Endothelial cell of hepatic sinusoid (primary cell): ENCODE measurements at regions not wholly inside any gene's neighbourhood (a gene's known extent, or its start where the extent isn't known, plus 50 kb on each side); places are given as distances from the start of the nearest gene placed in this dataset.

ENCODE experiments used
- in situ Hi-C: cut with HindIII; loops from 2 replicates; pipeline ENCODE4 v1.10.0; 2017; ENCODE audit warnings: low sequenced_read_pairs

DNA sequence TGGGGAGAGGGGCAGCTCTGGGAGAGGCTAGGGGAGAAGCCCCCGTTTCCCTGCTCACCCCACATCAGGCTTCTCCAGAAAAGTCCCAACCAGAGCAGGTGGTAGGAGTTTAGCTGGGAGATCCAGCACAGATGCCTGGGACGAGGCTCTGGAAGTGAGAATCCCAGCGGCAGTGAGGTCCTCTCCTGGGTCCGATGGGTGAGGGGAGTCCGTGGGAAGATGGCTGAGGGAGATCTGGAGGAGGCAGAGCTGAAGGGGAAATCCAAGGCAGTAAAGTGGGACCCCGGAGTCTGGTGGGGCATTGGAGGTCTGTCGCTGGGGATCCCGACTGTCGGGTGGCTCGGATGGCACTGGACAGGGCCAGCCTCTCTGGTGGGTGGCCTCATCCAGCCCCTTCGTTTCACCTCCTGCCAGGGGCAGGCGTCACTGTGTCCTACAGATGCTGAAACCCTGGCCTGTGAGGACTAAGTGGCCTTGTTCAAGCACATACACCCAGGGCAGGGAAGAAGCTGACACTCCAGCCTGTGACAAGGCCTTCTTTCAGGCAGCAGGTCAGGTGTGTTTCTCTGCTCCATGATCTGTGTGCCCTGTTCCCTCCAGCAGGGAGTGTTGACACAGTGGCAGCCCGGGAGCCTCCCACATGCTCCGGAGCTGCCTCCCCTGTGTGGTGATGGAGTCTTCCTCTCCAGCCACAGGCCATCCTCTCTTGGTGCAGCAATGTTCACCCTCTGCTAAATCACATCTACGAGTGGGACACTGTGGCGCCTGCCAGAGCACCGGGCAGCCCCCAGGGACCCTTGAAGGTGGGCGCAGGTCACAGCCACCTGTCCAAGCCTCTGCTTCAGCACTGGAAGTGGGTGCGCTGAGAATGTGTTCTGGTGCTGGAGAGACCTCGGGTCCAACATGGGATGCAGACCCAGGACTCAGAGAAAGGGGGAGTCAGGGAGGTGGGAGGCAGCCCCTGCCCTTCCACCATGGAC lies 850.8 kb downstream of the BRD1 start:
- in situ Hi-C loops, result no loop called here

DNA sequence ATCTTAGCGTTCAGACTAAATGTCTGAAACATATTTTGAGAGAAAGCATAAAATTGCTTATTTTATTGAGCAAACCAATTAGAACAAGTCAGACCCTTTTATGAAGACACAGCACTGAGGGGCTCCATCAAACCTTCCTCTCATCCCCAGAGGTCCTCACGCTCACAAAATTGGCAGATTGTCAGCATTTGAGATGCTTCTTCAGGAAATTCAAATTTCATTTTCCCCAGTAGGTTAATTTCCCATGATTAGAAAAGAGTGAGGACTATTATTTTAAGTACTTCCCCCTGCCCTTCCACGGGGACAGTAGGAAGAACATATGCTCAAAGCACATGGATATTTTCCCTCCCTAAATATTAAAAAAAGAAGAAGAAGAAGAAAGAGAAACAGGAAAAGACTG lies 851.8 kb downstream of the BRD1 start:
- in situ Hi-C loops, result no loop called here

DNA sequence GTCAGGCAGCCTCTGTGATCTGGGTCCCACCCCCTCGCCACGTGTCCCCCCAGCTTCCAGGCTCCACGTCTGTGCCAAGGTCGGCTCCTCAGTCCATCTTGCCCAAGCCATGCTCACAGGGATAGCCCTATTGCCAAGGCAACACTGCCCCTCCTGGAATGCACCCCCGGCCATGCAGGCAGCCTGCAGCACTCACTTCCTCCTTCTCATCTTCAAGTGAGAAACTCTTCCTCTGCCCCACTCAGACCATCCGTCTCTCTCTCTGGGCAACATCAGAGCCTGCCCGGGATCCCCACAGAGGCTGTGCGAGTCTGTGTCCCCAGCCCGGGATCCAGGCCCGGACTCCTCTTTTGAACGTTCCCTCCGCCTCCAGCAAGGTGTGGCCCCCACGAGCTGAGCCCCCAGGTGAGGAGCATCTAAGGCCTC lies 852.3 kb downstream of the BRD1 start:
- in situ Hi-C loops, result no loop called here

DNA sequence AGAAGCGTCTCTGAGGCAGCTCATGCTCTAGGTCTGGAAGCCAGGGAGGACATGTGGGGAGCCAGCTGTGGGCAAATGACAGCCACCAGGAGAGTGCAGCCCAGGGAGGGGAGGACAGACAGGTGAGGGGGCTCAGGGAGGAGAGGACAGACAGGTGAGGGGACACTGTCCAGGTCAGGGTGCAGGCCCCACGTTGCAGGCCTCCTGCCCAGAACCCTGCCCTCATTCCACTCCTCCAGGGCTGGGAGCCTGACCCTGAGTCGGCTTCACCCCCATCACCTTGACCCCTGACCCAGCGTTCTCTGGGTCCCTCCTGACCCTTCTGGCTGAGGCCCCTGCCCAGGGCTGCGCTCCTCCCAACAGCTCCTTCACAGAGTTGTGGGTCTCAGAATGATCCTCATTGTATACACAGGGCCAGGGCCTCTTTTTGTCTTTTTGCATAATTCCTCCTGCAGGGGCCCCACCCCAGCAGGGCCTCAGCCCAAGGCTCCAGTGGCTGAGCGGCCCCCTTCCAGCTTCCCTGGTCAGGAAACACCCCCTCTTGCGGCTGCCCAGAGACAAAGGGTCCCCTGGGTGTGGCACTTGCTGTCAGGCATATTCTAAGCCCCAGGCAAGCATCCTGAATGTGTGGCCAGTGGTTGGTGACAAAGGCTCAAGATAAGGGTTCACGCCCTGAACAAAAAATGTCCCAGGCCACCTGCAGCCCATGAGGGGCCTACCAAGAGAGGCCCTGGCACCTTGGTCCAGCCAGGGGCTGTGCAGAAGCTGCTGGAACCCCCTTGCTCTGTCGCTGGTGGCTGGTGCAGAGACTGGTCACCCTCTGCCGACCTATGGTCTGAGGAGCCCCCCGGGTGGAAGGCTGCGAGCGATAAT lies 853.0 kb downstream of the BRD1 start:
- in situ Hi-C loops, result no loop called here

DNA sequence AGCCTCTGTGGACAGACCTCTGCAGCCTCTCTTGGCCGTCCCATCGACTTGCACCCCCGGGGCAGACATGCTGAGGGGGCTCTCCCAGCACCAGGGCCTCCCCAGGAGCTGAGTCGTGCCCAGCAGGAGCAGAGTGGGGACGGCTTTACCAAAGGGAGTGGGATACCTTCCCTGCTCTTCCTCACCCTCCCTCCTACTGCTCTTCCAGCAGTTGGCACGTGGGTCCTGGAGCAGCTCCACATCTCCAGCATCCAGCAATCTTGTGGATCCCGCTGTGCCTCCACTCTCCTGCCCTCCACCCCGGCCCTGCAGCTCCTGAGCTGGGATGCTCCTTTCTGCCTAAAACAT lies 854.0 kb downstream of the BRD1 start:
- in situ Hi-C loops, result no loop called here

DNA sequence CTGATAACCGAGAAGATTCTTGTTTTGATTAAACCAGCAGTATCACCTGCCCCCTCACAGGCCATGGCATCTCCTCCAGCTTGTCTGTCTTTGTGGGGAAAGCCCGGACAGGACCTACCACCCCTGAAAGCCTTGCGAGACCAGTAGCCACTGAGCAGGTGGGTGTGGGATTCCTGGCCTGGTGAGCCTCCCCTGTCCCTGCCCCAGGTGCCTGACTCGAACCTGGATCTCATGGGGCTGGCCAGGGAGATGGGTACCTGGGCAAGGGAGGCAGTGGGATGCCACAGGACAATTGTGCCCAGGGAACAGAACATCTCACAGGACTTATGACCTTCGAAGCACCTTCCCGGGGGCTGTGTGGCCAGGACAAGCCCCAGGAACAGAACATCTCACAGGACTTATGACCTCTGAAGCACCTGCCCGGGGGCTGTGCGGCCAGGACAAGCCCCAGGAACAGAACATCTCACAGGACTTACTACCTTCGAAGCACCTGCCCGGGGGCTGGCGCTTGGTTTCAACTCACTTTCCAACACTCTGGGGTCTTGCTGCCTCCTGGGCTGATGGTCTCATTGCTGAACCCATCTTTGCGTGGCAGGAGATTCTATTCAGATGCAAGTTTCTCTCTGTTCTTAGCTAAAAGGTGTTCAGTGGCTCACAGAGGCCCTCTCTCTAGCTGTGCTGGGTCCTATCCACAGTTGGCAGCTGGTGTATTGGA lies 854.5 kb downstream of the BRD1 start:
- in situ Hi-C loops, result no loop called here

DNA sequence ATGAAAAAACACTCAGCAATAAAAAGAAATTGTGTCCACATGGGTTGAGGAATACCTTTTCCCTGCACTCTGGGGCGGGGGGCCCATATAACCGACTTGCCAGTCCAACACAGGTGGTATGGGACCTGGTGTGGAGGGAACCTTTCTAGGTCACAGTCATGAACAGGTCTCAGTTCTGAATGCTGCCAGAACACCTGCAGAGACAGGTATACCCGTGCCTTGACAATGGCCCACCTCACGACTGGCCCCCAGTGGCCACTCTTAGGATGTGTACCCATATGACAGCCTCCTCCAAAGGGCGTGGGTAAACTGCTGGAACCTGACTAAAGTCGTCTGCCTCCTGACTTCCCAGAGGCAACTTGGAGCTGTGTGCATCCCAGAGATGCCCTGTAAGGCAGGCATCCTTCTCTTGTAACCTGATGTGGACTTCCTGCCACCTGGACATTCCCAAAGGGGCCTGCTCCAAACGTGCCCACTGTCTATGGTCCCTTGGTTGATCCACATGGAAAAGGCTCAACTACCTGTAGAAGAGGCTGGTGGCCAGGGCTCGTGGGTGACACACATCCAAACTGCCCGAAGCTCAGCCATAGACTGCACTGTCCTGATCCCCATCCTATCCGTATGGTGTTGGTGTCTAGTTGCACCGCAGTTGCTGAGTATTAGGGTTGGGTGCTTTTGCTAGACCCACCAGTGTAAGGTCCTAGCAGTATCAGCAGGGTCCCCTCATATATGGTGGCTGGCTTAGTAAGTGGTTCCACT lies 859.3 kb downstream of the BRD1 start:
- in situ Hi-C loops, result no loop called here

DNA sequence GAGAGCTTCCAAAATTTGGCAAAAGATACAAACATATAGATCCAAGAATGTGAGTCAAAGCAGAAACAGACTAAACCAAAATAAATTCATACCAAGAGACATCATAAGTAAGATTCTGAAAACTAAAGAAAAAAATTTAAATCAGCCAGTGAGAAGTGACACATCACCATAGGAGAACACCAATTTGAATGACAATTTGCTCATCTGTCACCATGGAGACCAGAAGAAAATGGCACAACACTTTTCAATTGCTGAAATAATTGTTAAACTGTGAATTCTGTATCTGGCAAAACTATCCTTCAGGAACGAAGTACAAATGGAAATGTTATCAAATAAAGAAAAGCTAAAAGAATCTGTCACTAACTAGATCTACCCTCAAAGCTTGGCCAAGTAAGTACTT lies 864.3 kb downstream of the BRD1 start:
- in situ Hi-C loops, result no loop called here

DNA sequence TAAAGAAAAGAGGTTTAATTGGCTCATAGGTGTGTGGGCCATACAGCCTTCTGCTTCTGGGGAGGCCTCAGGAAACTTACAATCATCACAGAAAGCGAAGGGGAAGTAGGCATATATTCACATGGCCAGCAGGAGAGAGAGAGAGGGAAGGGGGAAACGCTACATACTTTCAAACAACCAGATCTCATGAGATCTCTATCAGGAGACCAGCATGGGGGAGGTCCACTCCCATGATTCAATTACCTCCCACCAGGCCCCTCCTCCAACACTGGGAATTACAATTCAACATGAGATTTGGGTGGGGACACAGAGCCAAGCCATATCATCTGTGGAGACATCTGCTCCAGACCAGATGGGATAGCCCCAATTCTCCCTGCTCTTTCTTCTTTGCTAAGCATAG lies 866.0 kb downstream of the BRD1 start:
- in situ Hi-C loops, result no loop called here

DNA sequence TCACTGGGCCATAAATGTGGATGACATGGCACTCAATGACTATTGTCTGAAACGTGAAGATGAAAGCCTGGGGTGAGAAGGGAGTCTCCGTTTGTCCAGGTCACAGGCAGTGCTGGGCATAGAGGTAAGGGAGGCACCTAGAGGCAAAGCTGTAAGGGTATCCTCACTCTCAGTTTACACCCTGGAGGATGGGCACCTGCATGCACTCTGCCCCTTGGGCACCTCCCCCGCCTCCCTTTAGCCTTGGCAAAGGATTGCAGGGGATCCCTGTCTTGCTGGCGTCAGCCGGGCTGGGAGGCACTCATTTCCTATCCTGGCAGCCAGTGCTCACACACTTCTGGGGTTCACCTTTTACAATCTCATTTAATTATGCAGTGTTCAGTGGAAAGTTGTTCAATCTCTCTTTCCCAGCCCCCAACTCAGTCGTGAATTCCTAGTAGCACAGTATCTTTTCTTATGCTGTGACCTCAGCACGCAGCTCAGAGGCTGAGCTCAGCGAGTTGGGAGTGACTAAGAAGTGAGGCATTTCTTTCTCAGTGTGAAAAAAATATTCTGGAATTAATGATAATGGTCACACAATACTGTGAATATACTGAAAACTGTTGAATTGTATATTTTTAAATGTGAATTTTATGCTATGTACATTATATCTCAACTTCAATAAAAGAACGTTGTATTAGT lies 866.6 kb downstream of the BRD1 start:
- in situ Hi-C loops, result no loop called here

DNA sequence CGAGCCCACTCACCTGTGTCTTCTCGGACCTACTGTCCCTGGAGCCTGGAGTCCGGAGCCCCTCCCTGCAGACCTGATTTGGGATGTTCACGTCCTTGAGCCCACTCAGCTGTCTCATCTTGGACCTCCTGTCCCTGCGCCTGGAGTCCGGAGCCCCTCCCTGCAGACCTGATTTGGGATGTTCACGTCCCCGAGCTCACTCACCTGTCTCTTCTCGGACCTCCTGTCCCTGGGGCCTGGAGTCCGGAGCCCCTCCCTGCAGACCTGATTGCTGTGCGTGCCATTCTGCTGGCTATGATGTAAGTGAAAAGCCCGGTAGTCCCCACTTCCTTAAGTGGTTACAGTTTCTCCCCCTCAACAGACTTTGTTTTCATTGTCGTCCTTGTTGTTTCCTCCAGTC lies 867.1 kb downstream of the BRD1 start:
- in situ Hi-C loops, result no loop called here

DNA sequence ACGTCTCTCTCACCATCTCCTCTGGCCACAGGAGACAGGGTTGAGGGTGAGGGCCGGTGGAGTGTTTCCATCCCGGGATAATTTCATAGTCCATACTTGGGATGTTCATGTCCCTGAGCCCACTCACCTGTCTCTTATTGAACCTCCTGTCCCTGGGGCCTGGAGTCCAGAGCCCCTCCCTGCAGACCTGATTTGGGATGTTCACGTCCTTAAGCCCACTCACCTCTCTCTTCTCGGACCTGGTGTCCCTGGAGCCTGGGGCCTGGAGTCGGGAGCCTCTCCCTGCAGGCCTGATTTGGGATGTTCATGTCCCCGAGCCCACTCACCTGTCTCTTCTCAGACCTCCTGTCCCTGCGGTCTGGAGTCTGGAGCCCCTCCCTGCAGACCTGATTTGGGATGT lies 868.2 kb downstream of the BRD1 start:
- in situ Hi-C loops, result no loop called here

DNA sequence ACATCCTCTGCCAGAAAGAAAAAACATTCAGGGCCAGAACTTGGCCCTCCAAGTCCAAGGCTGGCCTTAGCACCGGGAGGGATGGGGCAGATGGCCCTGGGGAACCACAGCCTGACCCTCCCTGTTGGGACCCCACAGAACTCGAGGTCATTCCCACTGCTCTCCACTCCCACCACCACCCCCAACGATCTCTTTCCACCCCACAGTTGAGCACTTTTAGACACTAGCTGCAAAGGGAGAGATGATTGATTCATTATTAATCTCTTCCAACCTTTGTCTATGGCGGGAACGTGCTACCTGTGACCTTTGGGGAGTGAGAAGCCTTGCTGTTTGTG lies 869.7 kb downstream of the BRD1 start:
- in situ Hi-C loops, result no loop called here

DNA sequence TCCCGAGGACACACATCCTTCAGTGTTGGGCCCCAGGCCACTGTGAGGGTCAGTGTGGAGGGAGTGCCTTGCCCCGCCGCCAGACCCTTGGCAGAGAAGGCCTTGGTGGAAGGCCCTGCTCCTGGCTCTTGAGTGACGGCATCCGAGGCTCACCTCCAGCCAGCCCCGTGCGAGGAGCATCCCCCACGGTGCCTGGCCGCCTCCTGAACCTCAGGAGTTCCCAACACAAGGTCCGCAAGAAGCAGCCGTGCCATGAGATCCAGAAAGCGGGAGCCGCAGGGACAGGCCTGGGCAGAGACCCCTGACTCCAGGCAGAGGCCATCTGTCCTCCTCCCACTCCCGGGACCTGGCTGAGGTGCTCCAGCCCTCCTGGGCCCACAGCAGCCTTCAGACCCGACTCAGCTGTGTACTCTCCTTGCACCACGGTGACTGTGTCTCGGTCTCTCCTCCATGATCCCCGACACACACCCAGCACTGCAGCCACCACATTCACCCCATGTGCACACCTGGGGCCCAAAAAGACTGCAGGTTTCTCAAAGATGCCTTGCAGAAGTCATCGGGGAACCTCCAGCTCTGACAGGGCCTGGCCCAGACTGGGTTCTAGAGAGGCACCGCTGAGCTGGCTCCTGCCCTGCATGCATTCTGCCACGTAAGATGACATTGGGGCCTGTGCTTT lies 870.2 kb downstream of the BRD1 start:
- in situ Hi-C loops, result no loop called here

DNA sequence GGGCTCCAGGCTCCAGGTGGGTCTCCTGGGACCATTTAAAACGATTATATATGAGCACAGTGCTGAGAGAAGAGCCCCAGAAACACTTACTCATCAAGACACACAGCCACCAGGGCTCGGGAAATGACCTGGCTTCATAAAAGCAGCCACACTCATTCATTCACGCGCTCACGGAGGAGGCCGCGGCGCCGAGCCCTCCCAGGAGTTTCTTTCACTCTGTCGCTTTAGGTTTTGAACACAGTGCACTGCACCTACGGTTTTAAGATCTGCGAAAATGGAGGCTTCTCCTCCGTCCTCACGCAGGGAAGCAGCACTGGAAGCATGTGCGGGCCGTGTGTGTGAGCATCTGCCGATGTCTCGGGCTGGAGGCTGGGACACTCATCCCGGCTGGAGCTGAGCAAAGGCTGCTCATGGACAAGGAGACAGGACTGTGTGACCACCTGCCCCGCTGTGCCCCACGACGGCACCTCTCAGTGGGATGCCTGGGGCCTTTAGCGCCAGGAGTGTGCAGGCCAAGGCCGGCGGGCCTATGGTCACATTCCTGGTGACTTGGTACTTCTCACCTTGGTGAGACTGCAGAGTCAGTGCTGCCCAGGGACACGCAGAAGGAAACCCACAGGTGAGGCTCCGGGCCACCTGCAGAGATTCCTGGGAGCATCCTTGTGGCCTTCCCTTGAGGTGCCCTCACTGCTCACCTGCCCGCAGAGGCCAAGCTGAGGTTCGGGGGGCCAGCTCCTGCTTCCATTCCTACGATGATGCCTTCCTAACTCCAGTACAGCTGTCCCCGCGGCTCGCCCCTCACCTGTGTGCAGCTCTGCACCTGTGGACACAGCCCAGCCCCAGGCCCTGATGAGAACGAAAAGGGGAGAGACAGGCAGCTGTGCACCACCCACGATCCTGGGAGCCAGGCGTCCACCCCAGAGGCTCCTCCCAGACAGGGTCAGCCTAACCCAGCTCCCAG lies 872.0 kb downstream of the BRD1 start:
- in situ Hi-C loops, result no loop called here

DNA sequence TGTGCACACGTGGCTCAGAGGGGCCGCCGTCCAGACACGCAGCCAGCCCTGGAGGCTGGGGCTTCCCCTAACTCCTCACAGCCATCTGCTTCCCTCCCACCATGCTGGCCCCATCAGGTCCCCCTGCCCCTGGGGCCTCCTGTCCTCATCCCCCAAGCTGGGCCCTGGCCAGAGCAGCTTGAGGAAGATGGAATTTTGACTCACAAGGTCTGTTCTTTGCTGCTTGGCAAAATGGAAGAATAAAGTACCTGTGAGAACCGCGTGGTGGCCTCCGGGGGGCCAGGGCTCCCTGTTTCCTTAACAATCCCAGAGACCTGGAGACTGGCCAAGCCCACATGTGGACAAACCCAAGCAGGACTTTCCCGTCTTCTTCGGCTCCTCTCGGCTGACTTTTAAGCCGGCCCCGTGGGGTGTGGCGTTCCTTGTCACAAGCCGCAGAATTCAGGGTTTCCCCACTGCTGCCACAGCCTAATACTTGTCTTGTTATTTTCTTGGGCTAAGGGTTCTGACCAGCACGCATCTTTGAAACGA lies 872.8 kb downstream of the BRD1 start:
- in situ Hi-C loops, result no loop called here

DNA sequence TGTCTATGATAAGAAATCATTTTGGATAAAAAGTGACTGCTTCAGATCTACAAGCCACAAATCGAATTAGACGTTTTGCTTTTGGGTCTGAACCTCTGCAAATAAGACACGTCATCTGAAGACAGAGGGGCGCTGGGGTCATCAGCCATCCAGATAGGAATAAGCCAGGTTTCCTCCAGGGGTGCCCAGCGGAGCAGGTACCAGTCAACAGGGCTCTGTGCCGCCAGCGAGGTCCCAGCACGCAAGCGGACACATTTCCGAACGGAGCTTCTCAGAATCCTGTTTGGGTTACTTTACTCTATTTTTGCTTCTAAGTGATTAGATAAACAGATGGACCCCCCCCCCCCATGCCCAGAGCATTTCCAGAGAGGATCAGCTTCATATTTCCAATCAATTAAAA lies 873.8 kb downstream of the BRD1 start:
- in situ Hi-C loops, result no loop called here

DNA sequence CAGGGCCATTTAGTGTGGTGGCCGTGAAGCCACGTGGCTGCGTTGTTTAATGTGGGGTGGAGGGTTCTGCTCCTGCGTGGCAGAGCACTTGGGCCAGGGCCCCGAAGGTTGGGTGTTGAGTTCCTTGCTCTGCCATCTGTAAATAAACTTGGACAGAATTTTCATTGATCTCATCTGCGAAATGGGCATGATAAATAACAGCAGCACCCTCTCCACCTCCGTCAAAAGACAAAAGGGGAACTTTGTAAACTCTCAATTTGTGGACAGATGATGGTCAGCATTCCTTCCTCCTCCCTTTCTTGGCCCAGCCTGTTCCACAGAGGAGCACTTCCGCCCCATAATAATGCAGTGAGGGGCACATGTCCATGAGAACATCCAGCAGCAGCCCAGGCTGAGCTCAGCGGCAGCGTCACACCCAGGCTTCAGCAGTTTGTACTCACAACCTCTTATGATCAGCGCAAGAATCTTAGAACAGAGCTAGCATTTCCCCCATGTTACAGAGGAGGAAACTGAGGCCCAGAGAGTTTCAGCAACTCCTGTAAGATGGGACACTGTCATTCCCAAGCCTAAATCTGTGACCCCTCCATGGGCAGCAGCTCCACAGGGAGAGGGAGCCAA lies 874.5 kb downstream of the BRD1 start:
- in situ Hi-C loops, result no loop called here
